ENCODE measurements at regions not wholly inside any gene's neighbourhood (a gene's known extent, or its start where the extent isn't known, plus 50 kb on each side); places are given as distances from the start of the nearest gene placed in this dataset.

- TF ChIP-seq CTCF (IDR thresholded peaks at IDR 0.05) (no peak), NR3C1 (IDR thresholded peaks at IDR 0.05) (no peak), POLR2A (IDR thresholded peaks at IDR 0.05; ENCODE audit: low read length) (no peak), CHD2 (IDR thresholded peaks at IDR 0.05; ENCODE audit: low read length, partially characterized antibody) (no peak), RCOR1 (IDR thresholded peaks at IDR 0.05; ENCODE audit: low read depth, low read length) (no peak), MYC (IDR thresholded peaks at IDR 0.05; ENCODE audit: borderline replicate concordance, low read length) (no peak), ESRRA (IDR thresholded peaks at IDR 0.05; ENCODE audit: borderline replicate concordance, low read length) (no peak), POLR2AphosphoS2 (conservative IDR thresholded peaks at IDR 0.05; ENCODE audit: low read length) (no peak), RAD21 (conservative IDR thresholded peaks at IDR 0.05 in 1 of 2, IDR thresholded peaks at IDR 0.05 in 1 of 2) (no peak), CEBPB (IDR thresholded peaks at IDR 0.05) (no peak)
- TF ChIP-seq, protein P1, sequence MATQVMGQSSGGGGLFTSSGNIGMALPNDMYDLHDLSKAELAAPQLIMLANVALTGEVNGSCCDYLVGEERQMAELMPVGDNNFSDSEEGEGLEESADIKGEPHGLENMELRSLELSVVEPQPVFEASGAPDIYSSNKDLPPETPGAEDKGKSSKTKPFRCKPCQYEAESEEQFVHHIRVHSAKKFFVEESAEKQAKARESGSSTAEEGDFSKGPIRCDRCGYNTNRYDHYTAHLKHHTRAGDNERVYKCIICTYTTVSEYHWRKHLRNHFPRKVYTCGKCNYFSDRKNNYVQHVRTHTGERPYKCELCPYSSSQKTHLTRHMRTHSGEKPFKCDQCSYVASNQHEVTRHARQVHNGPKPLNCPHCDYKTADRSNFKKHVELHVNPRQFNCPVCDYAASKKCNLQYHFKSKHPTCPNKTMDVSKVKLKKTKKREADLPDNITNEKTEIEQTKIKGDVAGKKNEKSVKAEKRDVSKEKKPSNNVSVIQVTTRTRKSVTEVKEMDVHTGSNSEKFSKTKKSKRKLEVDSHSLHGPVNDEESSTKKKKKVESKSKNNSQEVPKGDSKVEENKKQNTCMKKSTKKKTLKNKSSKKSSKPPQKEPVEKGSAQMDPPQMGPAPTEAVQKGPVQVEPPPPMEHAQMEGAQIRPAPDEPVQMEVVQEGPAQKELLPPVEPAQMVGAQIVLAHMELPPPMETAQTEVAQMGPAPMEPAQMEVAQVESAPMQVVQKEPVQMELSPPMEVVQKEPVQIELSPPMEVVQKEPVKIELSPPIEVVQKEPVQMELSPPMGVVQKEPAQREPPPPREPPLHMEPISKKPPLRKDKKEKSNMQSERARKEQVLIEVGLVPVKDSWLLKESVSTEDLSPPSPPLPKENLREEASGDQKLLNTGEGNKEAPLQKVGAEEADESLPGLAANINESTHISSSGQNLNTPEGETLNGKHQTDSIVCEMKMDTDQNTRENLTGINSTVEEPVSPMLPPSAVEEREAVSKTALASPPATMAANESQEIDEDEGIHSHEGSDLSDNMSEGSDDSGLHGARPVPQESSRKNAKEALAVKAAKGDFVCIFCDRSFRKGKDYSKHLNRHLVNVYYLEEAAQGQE (IDR thresholded peaks at IDR 0.05), result no peak
- TF ChIP-seq, protein P2, sequence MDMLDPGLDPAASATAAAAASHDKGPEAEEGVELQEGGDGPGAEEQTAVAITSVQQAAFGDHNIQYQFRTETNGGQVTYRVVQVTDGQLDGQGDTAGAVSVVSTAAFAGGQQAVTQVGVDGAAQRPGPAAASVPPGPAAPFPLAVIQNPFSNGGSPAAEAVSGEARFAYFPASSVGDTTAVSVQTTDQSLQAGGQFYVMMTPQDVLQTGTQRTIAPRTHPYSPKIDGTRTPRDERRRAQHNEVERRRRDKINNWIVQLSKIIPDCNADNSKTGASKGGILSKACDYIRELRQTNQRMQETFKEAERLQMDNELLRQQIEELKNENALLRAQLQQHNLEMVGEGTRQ (IDR thresholded peaks at IDR 0.05), result no peak
- TF ChIP-seq, protein P3, sequence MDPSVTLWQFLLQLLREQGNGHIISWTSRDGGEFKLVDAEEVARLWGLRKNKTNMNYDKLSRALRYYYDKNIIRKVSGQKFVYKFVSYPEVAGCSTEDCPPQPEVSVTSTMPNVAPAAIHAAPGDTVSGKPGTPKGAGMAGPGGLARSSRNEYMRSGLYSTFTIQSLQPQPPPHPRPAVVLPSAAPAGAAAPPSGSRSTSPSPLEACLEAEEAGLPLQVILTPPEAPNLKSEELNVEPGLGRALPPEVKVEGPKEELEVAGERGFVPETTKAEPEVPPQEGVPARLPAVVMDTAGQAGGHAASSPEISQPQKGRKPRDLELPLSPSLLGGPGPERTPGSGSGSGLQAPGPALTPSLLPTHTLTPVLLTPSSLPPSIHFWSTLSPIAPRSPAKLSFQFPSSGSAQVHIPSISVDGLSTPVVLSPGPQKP (IDR thresholded peaks at IDR 0.05; ENCODE audit: low read depth, low read length), result no peak
Observed at GRCh38 chr3:59531066-59531745, 481.4 kb upstream of the CFAP20DC start.
